ENCODE measurements at regions not wholly inside any gene's neighbourhood (a gene's known extent, or its start where the extent isn't known, plus 50 kb on each side); places are given as distances from the start of the nearest gene placed in this dataset.

DNA sequence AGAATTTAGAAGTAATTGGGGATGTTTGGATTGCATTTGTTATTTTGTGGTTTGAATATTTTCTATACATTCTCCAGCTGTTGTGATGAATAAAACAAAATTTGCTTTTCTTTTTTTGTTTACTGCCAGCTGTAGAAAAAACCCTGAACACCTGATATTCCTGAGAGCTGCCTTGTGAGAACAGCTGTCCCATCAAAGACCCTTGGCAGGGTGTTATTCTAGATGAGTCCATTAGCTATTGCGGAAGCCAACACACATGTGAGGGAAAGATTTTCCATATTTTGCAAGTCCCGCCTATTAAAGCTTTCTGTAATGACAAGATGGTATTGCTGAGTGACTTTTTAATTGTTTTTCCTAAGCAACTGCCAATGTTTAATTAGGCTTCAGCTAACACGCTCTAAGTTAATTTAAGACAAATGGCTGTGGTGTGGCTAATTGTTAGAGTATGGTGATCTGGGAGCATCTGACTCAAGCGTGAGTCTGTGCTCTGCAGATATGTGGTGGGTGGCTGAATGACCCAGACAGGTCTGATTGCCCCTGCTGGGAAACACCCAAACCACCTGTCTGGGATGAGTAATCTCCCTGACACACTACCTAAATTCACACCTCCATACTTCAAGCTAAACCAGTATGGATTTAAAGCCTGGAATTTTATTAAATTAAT, 86.5 kb upstream of the PRLR start:
- Histone ChIP-seq H3K9me3 (no peaks in the 10 kb centered on the region), H3K27me3 (replicated peaks in 1 of 7) (no peaks in the 10 kb centered on the region), H3K27ac (no peak overlapping the region), H3K36me3 (no peaks in the 10 kb centered on the region), H3K4me3 (no peak overlapping the region), H3K4me1 (peaks cover 0 to 10% (median 0%) of the 10 kb centered on the region in 6 donors)
- no peak for DNase-seq
- intact Hi-C loops (cut with DNase I; ENCODE audit: low total_unique reads) = no loop called here
- 87 to 90% (median 88%) methylated on average over 4 of the region's 4 CpGs for WGBS, 5 donors
- no peak for TF ChIP-seq POLR2A (IDR thresholded peaks at IDR 0.05)
- TF ChIP-seq POLR2AphosphoS5 (IDR thresholded peaks at IDR 0.05) = no peak
- TF ChIP-seq CTCF (IDR thresholded peaks at IDR 0.05 in 8 of 11, conservative IDR thresholded peaks at IDR 0.05 in 3 of 11) = no peak

DNA sequence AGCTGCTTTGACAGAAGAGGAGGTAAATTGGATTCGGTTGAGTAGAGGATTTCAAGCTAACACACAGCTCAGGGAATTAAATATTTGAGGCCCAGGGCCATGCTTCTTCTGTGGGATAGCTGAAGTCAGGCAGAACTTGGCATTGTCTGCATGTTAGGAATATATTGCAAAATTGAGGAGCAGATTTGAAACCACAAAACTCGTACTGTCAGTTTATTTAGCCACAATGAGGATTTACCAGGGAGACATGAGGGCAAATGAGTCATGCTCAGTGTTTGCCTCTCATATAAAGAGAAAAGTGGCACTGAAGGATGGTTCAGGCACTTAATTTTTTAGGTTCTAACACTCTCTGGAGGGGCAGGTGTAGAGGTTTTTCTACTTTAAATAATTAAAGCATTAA, 83.0 kb upstream of the PRLR start:
- 33 to 61% (median 41%) methylated on average over 2 of the region's 2 CpGs for WGBS, 5 donors
- TF ChIP-seq POLR2A (IDR thresholded peaks at IDR 0.05) = no peak
- TF ChIP-seq CTCF (IDR thresholded peaks at IDR 0.05 in 8 of 11, conservative IDR thresholded peaks at IDR 0.05 in 3 of 11) = no peak
- Histone ChIP-seq H3K4me3 (no peak overlapping the region), H3K36me3 (no peaks in the 10 kb centered on the region), H3K27me3 (replicated peaks in 1 of 7) (no peaks in the 10 kb centered on the region), H3K27ac (no peak overlapping the region), H3K9me3 (no peaks in the 10 kb centered on the region), H3K4me1 (no peaks in the 10 kb centered on the region)
- intact Hi-C loops (cut with DNase I; ENCODE audit: low total_unique reads) = no loop called here
- DNase-seq = no peak

DNA sequence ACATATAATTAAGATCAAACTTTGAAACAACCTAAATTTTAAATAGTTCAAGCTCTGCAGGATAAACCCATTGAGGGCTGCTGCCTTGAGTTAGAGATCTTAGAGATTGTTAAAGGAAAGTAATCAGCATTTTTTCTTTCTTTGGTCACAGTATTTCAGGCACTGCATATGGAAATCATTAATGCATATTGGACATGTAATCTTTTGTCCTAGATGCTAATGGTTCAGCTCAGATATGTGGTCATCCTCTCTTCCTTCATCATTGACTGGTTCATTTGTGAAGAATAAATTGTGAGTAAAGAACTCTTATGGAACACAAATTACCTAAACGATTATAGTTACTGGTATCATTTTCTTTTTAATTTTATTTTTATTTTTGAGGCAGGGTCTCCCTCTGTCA, 82.0 kb upstream of the PRLR start:
- no peaks in the 10 kb centered on the region for H3K36me3 ChIP-seq
- no peak overlapping the region for H3K4me3 ChIP-seq
- intact Hi-C loops (cut with DNase I; ENCODE audit: low total_unique reads) = no loop called here
- H3K4me1 ChIP-seq = no peaks in the 10 kb centered on the region
- no peak for DNase-seq
- H3K27me3 ChIP-seq (replicated peaks in 1 of 7) = no peaks in the 10 kb centered on the region
- no peak overlapping the region for H3K27ac ChIP-seq
- 80 to 95% (median 81%) methylated on average over 1 of the region's 1 CpG for WGBS, 5 donors
- TF ChIP-seq CTCF (IDR thresholded peaks at IDR 0.05 in 8 of 11, conservative IDR thresholded peaks at IDR 0.05 in 3 of 11) (no peak), POLR2AphosphoS5 (IDR thresholded peaks at IDR 0.05) (no peak), POLR2A (IDR thresholded peaks at IDR 0.05) (no peak)
- no peaks in the 10 kb centered on the region for H3K9me3 ChIP-seq

DNA sequence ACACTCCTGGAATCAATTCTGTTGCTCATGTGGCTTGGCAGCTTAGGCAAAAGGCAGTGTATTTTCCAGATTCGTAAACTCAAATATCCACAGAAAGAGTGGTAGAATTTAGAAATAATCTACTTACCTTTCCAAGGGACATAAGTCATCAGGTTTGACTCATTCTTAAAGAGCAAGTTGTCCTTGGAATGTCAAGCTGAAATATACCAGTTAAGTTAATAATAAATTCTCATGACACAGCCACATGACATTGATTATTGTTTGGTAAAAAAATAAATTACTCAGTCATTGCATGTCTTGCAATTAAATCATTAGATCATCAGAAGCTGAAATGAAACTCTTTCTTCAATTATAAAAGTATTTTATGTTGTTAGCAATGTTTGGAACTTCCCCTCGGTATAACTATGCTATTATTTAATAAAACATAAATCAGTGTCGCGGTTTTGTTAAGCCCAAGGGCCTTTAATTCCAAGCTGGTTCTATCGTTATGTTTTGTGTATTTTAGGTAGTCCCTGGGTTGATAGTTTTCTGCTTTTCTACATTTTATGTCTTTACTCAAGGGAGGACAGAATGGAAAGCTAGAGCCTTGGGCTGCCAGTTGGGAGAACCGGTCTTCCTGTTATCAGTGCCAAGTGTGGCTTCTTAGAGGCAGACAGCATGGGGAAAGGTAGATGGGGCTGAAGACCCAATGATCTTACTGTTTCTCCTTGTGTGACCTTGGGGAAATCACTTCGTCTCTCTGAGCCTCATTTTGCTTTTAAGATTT, 79.3 kb upstream of the PRLR start:
- Histone ChIP-seq H3K36me3 (no peaks in the 10 kb centered on the region), H3K4me3 (no peak overlapping the region), H3K27me3 (replicated peaks in 1 of 7) (peaks cover 0 to 4% (median 0%) of the 10 kb centered on the region in 7 donors), H3K9me3 (no peaks in the 10 kb centered on the region), H3K27ac (no peak overlapping the region), H3K4me1 (no peaks in the 10 kb centered on the region)
- DNase-seq = no peak
- 85 to 93% (median 91%) methylated on average over 7 of the region's 7 CpGs for WGBS, 5 donors
- intact Hi-C loops (cut with DNase I; ENCODE audit: low total_unique reads) = no loop called here
- TF ChIP-seq CTCF (IDR thresholded peaks at IDR 0.05 in 8 of 11, conservative IDR thresholded peaks at IDR 0.05 in 3 of 11) = no peak
- no peak for TF ChIP-seq POLR2AphosphoS5 (IDR thresholded peaks at IDR 0.05)
- TF ChIP-seq POLR2A (IDR thresholded peaks at IDR 0.05) = no peak

Data from spleen (tissue), 11 donors.